ENCODE measurements at regions not wholly inside any gene's neighbourhood (a gene's known extent, or its start where the extent isn't known, plus 50 kb on each side); places are given as distances from the start of the nearest gene placed in this dataset.
"Not testable (repeated sequence)": the region's sequence is repeated elsewhere in the genome, so short reads cannot be mapped to it uniquely, and the experiment has no call there.

DNA sequence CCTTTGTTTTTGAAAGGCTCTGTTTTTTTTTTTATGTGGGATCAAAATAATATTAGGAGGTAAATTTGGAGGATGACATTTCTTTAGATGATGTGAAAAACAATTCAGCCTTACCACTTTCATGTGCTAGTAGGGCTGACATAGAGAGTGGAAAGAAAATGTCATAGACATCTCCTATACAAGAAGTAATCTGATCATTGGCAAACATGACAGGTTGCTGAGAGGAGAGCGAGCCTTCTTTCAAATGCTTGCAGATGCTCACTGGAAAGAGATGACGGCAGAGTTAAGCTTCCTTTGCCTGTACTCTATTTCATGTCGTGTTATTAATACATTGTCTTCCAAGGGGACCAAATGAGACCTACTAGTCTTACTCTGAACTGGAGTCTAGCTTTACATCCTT, 160.1 kb upstream of the DAP start:
- no peak for DNase-seq (ENCODE audit: extremely low read depth in 1 of 2, low read depth in 1 of 2)

DNA sequence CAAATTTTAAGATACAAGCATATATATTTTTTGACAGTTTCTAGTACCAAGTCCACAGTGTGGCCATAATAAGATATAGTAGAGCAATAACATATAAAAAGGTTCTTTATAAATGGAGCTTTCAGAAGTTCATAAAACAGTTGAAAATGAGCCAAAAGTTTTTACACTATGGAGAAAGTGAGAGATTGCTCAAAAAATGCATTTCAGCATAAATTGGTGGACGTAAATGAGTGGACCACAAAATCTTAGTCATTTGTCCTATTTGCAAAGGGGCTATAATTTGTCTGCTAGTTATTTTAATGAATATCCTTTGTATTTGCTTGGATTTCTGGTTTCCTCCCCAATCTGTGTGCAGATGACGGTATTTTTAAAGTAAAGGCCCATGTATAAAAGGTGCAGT, 159.4 kb upstream of the DAP start:
- no peak for DNase-seq (ENCODE audit: extremely low read depth in 1 of 2, low read depth in 1 of 2)

DNA sequence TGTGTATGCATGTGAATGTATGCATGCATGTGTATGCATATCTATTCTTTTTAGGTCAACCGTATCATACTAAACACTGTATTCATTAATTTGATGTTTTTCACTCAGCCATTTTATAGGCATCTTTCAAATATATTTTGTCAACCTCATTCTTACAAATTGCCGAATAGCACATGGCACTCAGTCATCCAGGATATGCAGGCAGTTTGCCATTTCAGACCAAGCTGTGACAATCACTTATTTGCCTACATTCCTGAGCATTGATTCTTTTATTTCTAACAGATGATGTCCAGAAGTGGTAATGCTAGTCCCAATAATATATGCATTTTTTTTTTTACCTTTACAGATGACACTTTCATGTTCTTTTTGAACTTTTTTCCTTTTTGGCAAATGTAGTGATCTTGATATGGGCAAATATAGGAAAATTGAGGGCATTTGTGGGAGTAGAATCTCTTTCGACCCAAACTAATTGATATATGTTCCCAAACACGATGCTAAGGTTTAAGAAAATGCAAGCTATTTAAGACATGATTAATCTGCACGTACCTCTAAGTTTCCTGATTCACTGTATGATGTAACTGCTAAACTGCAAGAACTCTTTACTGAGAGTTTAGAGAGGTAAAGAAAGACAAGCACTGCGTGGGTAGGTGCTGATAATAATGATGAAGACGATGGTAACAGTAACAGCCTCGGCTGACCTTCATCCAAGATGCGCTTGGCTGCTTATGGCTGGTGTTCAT, 153.9 kb upstream of the DAP start:
- no peak for DNase-seq (ENCODE audit: extremely low read depth in 1 of 2, low read depth in 1 of 2)

- no peak for DNase-seq (ENCODE audit: extremely low read depth in 1 of 2, low read depth in 1 of 2)
Observed at GRCh38 chr5:10913841-10914240, 152.8 kb upstream of the DAP start.

GRCh38 chr5:10913181-10913810, 152.3 kb upstream of the DAP start:
- no peak for DNase-seq (ENCODE audit: extremely low read depth in 1 of 2, low read depth in 1 of 2)

- DNase-seq (ENCODE audit: extremely low read depth in 1 of 2, low read depth in 1 of 2) = no peak
Observed at GRCh38 chr5:10912435-10912834, 151.4 kb upstream of the DAP start.

DNA sequence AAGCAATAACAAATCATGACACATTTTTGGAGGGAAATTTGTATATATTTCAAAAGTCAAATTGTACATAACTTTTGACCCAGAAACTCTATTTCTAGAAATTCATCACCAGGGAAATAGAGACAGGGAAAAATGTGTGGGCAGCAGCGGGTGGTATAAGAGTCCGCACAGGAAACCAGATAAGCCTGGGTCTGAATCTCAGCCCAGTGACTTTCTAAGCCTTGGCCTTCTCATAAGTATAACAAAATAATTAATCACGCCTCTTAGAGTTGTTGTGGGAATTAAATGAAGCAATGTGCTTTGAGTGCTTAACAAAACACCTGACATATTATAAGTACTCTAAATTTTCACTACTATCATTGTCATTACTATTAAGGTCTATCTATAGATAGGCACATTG, 149.2 kb upstream of the DAP start:
- DNase-seq (ENCODE audit: extremely low read depth in 1 of 2, low read depth in 1 of 2) = no peak

DNA sequence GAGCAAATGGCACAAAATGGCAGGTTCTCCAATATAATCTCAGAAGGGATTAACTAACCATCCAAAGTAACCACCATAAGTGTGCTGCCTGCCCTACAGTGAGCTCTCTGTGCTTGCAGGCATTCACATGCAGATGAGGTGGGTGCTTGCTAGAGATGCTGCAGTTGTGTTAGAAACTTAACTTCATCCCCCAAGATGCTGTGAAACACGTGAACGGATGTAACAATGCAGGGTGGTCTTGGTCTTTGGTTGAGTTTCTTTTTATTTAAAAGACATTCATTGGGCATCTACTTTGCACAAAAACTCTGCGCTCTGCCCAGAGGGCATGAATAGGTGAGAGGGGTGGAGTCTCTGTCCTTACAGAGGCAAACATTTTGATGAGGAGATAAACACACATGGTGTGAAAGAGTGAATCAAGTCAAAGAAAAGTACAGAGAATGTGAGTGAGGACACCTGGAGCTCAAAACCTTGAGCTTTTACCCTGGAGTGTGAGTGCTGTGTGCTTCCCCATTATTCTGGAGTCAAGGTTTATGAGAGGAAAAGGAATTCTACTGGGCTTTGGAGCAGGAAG, 143.9 kb upstream of the DAP start:
- no peak for DNase-seq (ENCODE audit: extremely low read depth in 1 of 2, low read depth in 1 of 2)

GRCh38 chr5:10903786-10904560, 142.9 kb upstream of the DAP start:
- no peak for DNase-seq (ENCODE audit: extremely low read depth in 1 of 2, low read depth in 1 of 2)

DNA sequence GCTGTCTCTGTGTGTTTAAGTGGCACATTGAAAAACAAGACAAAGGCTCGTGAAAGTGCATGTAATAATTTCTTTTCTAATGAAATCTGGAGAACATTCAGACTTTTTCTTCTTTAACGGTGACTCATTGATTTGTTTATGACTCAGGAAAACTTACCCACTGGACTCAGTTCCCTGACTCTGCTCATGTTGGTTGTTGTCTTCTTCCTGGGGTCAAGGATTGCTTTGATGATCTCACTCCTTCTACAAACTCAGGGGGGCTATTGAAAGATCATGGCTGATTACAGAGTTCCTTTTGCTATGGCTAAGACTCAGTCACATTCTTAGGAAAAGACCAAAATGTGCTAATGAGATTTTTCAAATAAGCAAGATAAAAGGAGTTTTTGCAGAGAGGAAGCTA, 141.1 kb upstream of the DAP start:
- no peak for DNase-seq (ENCODE audit: extremely low read depth in 1 of 2, low read depth in 1 of 2)

GRCh38 chr5:10898514-10898913, 137.5 kb upstream of the DAP start:
- DNase-seq (ENCODE audit: extremely low read depth in 1 of 2, low read depth in 1 of 2) = no peak

- DNase-seq (ENCODE audit: extremely low read depth in 1 of 2, low read depth in 1 of 2) = no peak
Observed at GRCh38 chr5:10896016-10896415, 135.0 kb upstream of the DAP start.

DNA sequence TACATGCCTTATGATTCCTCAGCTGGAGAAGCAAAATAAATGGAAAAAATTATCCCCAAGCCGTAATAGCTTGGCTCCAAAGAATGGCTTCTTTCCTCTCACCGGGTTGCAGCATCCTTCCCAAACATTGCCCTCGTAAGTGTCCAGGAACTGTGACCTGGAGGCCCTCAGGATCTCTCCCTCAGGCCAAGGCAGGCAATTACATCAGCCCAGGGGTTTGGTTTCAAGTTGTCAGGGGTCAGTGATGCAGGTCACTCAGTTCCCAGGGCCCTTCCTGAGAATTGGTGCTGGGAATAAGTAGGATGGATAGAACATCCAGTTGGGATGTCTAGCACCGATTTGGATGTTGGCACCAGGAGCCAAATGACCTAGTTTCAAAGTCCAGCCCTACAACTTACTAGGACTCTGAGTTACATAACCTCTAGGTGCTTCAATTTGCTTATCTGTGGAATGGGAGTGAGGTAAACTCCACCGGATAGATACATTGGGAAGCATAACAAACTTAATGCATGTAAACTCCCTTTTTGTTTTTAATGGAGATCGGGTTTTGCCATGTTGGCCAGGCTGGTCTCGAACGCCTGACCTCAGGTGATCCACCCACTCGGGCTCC, 133.5 kb upstream of the DAP start:
- DNase-seq (ENCODE audit: extremely low read depth in 1 of 2, low read depth in 1 of 2) = no peak

DNA sequence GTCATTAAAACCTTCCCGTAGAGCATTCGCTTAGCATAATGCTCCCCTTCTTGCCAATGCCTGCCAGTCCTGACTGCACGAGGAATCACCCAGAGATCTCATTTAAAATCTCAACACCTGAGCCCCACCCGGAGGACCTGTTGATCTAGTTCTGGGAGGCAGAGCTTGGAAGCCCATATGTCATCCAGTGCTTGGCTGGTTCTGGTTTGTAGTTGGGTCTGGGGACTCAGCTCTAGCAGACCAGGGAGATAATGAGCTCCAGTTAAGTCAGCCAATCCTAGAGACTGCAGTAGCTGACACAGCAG, 131.8 kb upstream of the DAP start:
- no peak for DNase-seq (ENCODE audit: extremely low read depth in 1 of 2, low read depth in 1 of 2)

GRCh38 chr5:10892147-10892910, 131.3 kb upstream of the DAP start:
- DNase-seq (ENCODE audit: extremely low read depth in 1 of 2, low read depth in 1 of 2) = no peak

GRCh38 chr5:10891193-10891592, 130.2 kb upstream of the DAP start:
- no peak for DNase-seq (ENCODE audit: extremely low read depth in 1 of 2, low read depth in 1 of 2)

- DNase-seq (ENCODE audit: extremely low read depth in 1 of 2, low read depth in 1 of 2) = no peak
Observed at GRCh38 chr5:10886497-10886896, 125.5 kb upstream of the DAP start.

GRCh38 chr5:10885026-10885425, 124.0 kb upstream of the DAP start:
- DNase-seq (ENCODE audit: extremely low read depth in 1 of 2, low read depth in 1 of 2) = no peak

GRCh38 chr5:10883945-10884344, 122.9 kb upstream of the DAP start:
- DNase-seq (ENCODE audit: extremely low read depth in 1 of 2, low read depth in 1 of 2) = not testable (repeated sequence)

DNA sequence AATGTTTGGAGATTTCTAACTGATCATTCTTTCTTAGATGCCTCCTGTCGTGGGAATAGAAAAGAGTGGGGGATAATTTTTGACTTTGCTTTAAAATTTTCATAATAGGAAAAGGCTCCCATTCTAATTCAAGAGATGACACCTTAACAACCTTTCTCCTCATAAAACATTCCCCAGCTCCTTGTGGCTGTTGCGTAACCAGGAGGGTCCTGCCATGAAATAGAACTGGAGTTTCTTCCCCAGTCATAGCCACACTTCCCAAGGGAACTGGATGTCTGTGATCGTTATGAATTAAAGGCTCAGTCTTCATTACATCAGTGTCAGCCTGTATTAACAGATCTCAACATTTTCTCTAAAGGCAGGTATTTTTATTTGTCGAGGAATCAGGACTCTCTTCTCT, 119.9 kb upstream of the DAP start:
- no peak for DNase-seq (ENCODE audit: extremely low read depth in 1 of 2, low read depth in 1 of 2)

GRCh38 chr5:10876996-10877395, 116.0 kb upstream of the DAP start:
- not testable (repeated sequence) for DNase-seq (ENCODE audit: extremely low read depth in 1 of 2, low read depth in 1 of 2)
